Psoas muscle (tissue), 7 donors: ENCODE measurements at regions not wholly inside any gene's neighbourhood (a gene's known extent, or its start where the extent isn't known, plus 50 kb on each side); places are given as distances from the start of the nearest gene placed in this dataset.
"Not testable (repeated sequence)": the region's sequence is repeated elsewhere in the genome, so short reads cannot be mapped to it uniquely, and the experiment has no call there.

ENCODE experiments used
- ATAC-seq, 4 donors: fragments of 200-7000 bp; cut with Tn5 transposase; one replicate each; pipeline ENCODE4 v1.9.1; 2020; ENCODE audit warnings: moderate library complexity in 3 of 4, mild to moderate bottlenecking in 2 of 4
- DNase-seq, 2 donors: peaks; one replicate each; pipeline ENCODE4 v3.0.0-alpha.2; 2020
- H3K27ac ChIP-seq: fragments of 200-600 bp; one replicate; pipeline ENCODE4 v1.8.0; 2022
- H3K27me3 ChIP-seq, 3 donors: fragments of 200-600 bp in 1 of 3; one replicate each; pipeline versions ENCODE4 v1.6.1 to v1.8.0; 2013 to 2022; ENCODE audit warnings: low read length in 2 of 3, mild to moderate bottlenecking in 2 of 3, moderate library complexity in 1 of 3; ENCODE audit not compliant: insufficient read depth in 3 of 3
- H3K36me3 ChIP-seq, 2 donors: fragments of 200-600 bp in 1 of 2; one replicate each; pipeline versions ENCODE4 v1.6.1 to v1.8.0; 2013 to 2022; ENCODE audit warnings: low read depth in 1 of 2, mild to moderate bottlenecking in 1 of 2, moderate library complexity in 1 of 2; ENCODE audit not compliant: insufficient read depth in 1 of 2
- H3K4me1 ChIP-seq: fragments of 200-600 bp; one replicate; pipeline ENCODE4 v1.8.0; 2022
- H3K4me3 ChIP-seq: fragments of 200-600 bp; one replicate; pipeline ENCODE4 v1.8.0; 2022; ENCODE audit warnings: mild to moderate bottlenecking
- H3K9me3 ChIP-seq: fragments of 200-600 bp; one replicate; pipeline ENCODE4 v1.8.0; 2022
- CTCF ChIP-seq: fragments of 200-600 bp; IDR thresholded peaks from one replicate; pipeline ENCODE4 v1.8.0; 2022; ENCODE audit warnings: antibody characterized with exemption
- WGBS, 3 donors: extraction: QIAGEN DNeasy Blood & Tissue Kit; methylation state at CpG; one replicate each; pipeline versions ENCODE4 v1.1.6 to v1.1.7; 2013; 5-methylcytosine and 5-hydroxymethylcytosine counted together
- intact Hi-C, 2 donors: fragments of 100-400 bp; cut with DNase I; formaldehyde crosslinking; loops; one replicate each; pipeline versions ENCODE4 v1.11.0 to v1.14.2; 2022
- donor health status: healthy with polysubstance abuse.
- donor health status: DM: no; HTN: no; CAD: no; lungs with moderate emphysema.
- donor health status: Bipolar disorder and iron deficiency.
- donor health status: healthy.
- donor health status: DM: yes; HTN: yes; CAD: no.
- donor health status: DM: no; HTN: no; CAD: no.
- donor health status: DM: yes; HTN: yes; CAD: no.

GRCh38 chr5:39934830-39935229 lies 510.1 kb upstream of the DAB2 start:
- Histone ChIP-seq H3K27ac (no peak overlapping the region), H3K36me3 (no peaks in the 10 kb centered on the region), H3K27me3 (no peaks in the 10 kb centered on the region), H3K4me3 (no peak overlapping the region), H3K9me3 (no peaks in the 10 kb centered on the region), H3K4me1 (no peaks in the 10 kb centered on the region)
- WGBS, 3 donors, result 90 to 100% (median 100%) methylated on average over 1 of the region's 1 CpG
- ATAC-seq, result no peak
- no peak for DNase-seq
- no peak for TF ChIP-seq CTCF
- intact Hi-C loops, result no loop called here

GRCh38 chr5:39933061-39933460 lies 508.3 kb upstream of the DAB2 start:
- no peaks in the 10 kb centered on the region for H3K27me3 ChIP-seq
- intact Hi-C loops, result no loop called here
- TF ChIP-seq CTCF, result no peak
- no peaks in the 10 kb centered on the region for H3K36me3 ChIP-seq
- H3K4me1 ChIP-seq, result no peaks in the 10 kb centered on the region
- H3K4me3 ChIP-seq, result no peak overlapping the region
- H3K9me3 ChIP-seq, result no peaks in the 10 kb centered on the region
- 82 to 98% (median 91%) methylated on average over 1 of the region's 1 CpG for WGBS, 3 donors
- DNase-seq (no peak), ATAC-seq (no peak)
- no peak overlapping the region for H3K27ac ChIP-seq

GRCh38 chr5:39928709-39929108 lies 503.9 kb upstream of the DAB2 start:
- no peak for TF ChIP-seq CTCF
- no peak overlapping the region for H3K27ac ChIP-seq
- H3K4me1 ChIP-seq, result no peaks in the 10 kb centered on the region
- H3K27me3 ChIP-seq, result no peaks in the 10 kb centered on the region
- H3K4me3 ChIP-seq, result no peak overlapping the region
- ATAC-seq, result no peak
- H3K9me3 ChIP-seq, result no peaks in the 10 kb centered on the region
- no peak for DNase-seq
- intact Hi-C loops, result no loop called here
- 57 to 76% (median 69%) methylated on average over 6 of the region's 6 CpGs for WGBS, 3 donors
- no peaks in the 10 kb centered on the region for H3K36me3 ChIP-seq

- Histone ChIP-seq H3K4me1 (no peaks in the 10 kb centered on the region), H3K36me3 (no peaks in the 10 kb centered on the region), H3K4me3 (no peak overlapping the region), H3K27ac (no peak overlapping the region), H3K9me3 (no peaks in the 10 kb centered on the region), H3K27me3 (no peaks in the 10 kb centered on the region)
- ATAC-seq (no peak), DNase-seq (no peak)
- intact Hi-C loops, result no loop called here
- TF ChIP-seq CTCF, result no peak
- WGBS, 3 donors, result 78 to 91% (median 90%) methylated on average over 1 of the region's 1 CpG
Observed at GRCh38 chr5:39919876-39920275, 495.1 kb upstream of the DAB2 start.

GRCh38 chr5:39912906-39913305 lies 488.1 kb upstream of the DAB2 start:
- no peaks in the 10 kb centered on the region for H3K36me3 ChIP-seq
- no peak overlapping the region for H3K27ac ChIP-seq
- no peaks in the 10 kb centered on the region for H3K4me1 ChIP-seq
- TF ChIP-seq CTCF, result no peak
- no peak for ATAC-seq
- H3K27me3 ChIP-seq, result peaks cover 0 to 2% (median 0%) of the 10 kb centered on the region in 3 donors
- no peak for DNase-seq
- no peak overlapping the region for H3K4me3 ChIP-seq
- H3K9me3 ChIP-seq, result no peaks in the 10 kb centered on the region
- intact Hi-C loops, result no loop called here

- H3K9me3 ChIP-seq, H3K27ac ChIP-seq, intact Hi-C loops, ATAC-seq, H3K4me3 ChIP-seq, H3K27me3 ChIP-seq, H3K4me1 ChIP-seq, H3K36me3 ChIP-seq: not testable (repeated sequence)
- WGBS, 3 donors, result 91 to 92% (median 92%) methylated on average over 19 of the region's 19 CpGs
- peak in 1 of 2 donors; percentile 44 for DNase-seq
Observed at GRCh38 chr5:39907267-39907951, 482.6 kb upstream of the DAB2 start.
